ENCODE measurements at regions not wholly inside any gene's neighbourhood (a gene's known extent, or its start where the extent isn't known, plus 50 kb on each side); places are given as distances from the start of the nearest gene placed in this dataset.
A peak's percentile ranks its signal among the peaks of the same experiment; 100 is the strongest.

- TF ChIP-seq USF1 (IDR thresholded peaks at IDR 0.05; ENCODE audit: borderline replicate concordance, extremely low read length, insufficient read depth, low read depth, low read length): no peak
- TF ChIP-seq RFX5 (IDR thresholded peaks at IDR 0.05; ENCODE audit: low read depth, low read length): no peak
- TF ChIP-seq ZBTB33 (IDR thresholded peaks at IDR 0.05): no peak
- no peak for TF ChIP-seq ZNF217 (IDR thresholded peaks at IDR 0.05)
- no peak for TF ChIP-seq HDAC6 (IDR thresholded peaks at IDR 0.05; ENCODE audit: unreplicated experiment)
- peak; percentile 79 for TF ChIP-seq RUNX3 (IDR thresholded peaks at IDR 0.05; ENCODE audit: low read length)
- TF ChIP-seq HCFC1 (IDR thresholded peaks at IDR 0.05; ENCODE audit: low read length): no peak
- no peak for TF ChIP-seq MYC (IDR thresholded peaks at IDR 0.05; ENCODE audit: insufficient read depth, insufficient read length, insufficient replicate concordance, low read length, severe bottlenecking)
- TF ChIP-seq TCF3 (IDR thresholded peaks at IDR 0.05; ENCODE audit: borderline replicate concordance, insufficient read depth, low read depth, low read length): no peak
- TF ChIP-seq YY1 (IDR thresholded peaks at IDR 0.05; ENCODE audit: low read depth, low read length): 0 out of 2 replicates have a peak, but pooled peaks have one; percentile 15
- TF ChIP-seq ZBTB40 (IDR thresholded peaks at IDR 0.05; ENCODE audit: borderline replicate concordance): no peak
- no peak for TF ChIP-seq SPI1 (IDR thresholded peaks at IDR 0.05; ENCODE audit: borderline replicate concordance, insufficient read depth, low read depth, low read length)
- TF ChIP-seq SKIL (IDR thresholded peaks at IDR 0.05; ENCODE audit: low read depth, poor library complexity, severe bottlenecking): peak; percentile 65
- no peak; the same call in 1 of the 2 replicates for TF ChIP-seq RB1 (IDR thresholded peaks at IDR 0.05; ENCODE audit: borderline replicate concordance)
- no peak for TF ChIP-seq ZNF384 (IDR thresholded peaks at IDR 0.05; ENCODE audit: borderline replicate concordance, low read depth, low read length)
- peak; percentile 17 to 35; a peak in 2 of 4 replicates for TF ChIP-seq BHLHE40 (IDR thresholded peaks at IDR 0.05; ENCODE audit: borderline replicate concordance in 1 of 2, low read depth in 2 of 2, low read length in 1 of 2)
- TF ChIP-seq ESRRA (IDR thresholded peaks at IDR 0.05; ENCODE audit: low read length): no peak
- TF ChIP-seq PKNOX1 (IDR thresholded peaks at IDR 0.05): no peak
- no peak for TF ChIP-seq YBX1 (IDR thresholded peaks at IDR 0.05)
Measured at GRCh38 chr6:15770347-15771143, 107.7 kb upstream of the DTNBP1 start (continued).

Data from GM12878 (cell line).